ENCODE measurements at regions not wholly inside any gene's neighbourhood (a gene's known extent, or its start where the extent isn't known, plus 50 kb on each side); places are given as distances from the start of the nearest gene placed in this dataset.

GRCh38 chr12:67816269-67816668, 167.7 kb downstream of the DYRK2 start:
- Mint-ChIP-seq H3K27ac (no peak overlapping the region), H3K4me3 (no peak overlapping the region), H3K4me1 (ENCODE audit: unreplicated experiment) (peaks cover 6% of the 10 kb centered on the region), H3K36me3 (no peaks in the 10 kb centered on the region), H3K27me3 (peaks cover 2% of the 10 kb centered on the region), H3K9me3 (peaks cover 4% of the 10 kb centered on the region)
- DNase-seq (ENCODE audit: extremely low spot score, unreplicated experiment): no peak
- no peak for TF ChIP-seq CTCF (conservative IDR thresholded peaks at IDR 0.05)

GRCh38 chr12:67818459-67818903, 169.9 kb downstream of the DYRK2 start:
- no peak overlapping the region for H3K27ac Mint-ChIP-seq
- no peak for DNase-seq (ENCODE audit: extremely low spot score, unreplicated experiment)
- H3K36me3 Mint-ChIP-seq: no peaks in the 10 kb centered on the region
- peaks cover 3% of the 10 kb centered on the region for H3K27me3 Mint-ChIP-seq
- H3K4me1 Mint-ChIP-seq (ENCODE audit: unreplicated experiment): peaks cover 9% of the 10 kb centered on the region
- TF ChIP-seq CTCF (conservative IDR thresholded peaks at IDR 0.05): no peak
- no peak overlapping the region for H3K4me3 Mint-ChIP-seq
- peaks cover 4% of the 10 kb centered on the region for H3K9me3 Mint-ChIP-seq

- Mint-ChIP-seq H3K27ac (no peak overlapping the region), H3K4me3 (no peak overlapping the region), H3K9me3 (peaks cover 4% of the 10 kb centered on the region), H3K4me1 (ENCODE audit: unreplicated experiment) (peaks cover 9% of the 10 kb centered on the region), H3K27me3 (peaks cover 3% of the 10 kb centered on the region), H3K36me3 (no peaks in the 10 kb centered on the region)
- TF ChIP-seq CTCF (conservative IDR thresholded peaks at IDR 0.05): no peak
- no peak for DNase-seq (ENCODE audit: extremely low spot score, unreplicated experiment)
Measured at GRCh38 chr12:67819902-67820301, 169.3 kb upstream of the IFNG-AS1 start.

GRCh38 chr12:67820694-67821093, 168.6 kb upstream of the IFNG-AS1 start:
- peaks cover 4% of the 10 kb centered on the region for H3K9me3 Mint-ChIP-seq

GRCh38 chr12:67822826-67823225, 166.4 kb upstream of the IFNG-AS1 start:
- H3K36me3 Mint-ChIP-seq: no peaks in the 10 kb centered on the region
- peaks cover 3% of the 10 kb centered on the region for H3K27me3 Mint-ChIP-seq
- no peak for TF ChIP-seq CTCF (conservative IDR thresholded peaks at IDR 0.05)
- H3K9me3 Mint-ChIP-seq: no peaks in the 10 kb centered on the region
- no peak overlapping the region for H3K27ac Mint-ChIP-seq
- H3K4me3 Mint-ChIP-seq: no peak overlapping the region
- peaks cover 20% of the 10 kb centered on the region for H3K4me1 Mint-ChIP-seq (ENCODE audit: unreplicated experiment)
- DNase-seq (ENCODE audit: extremely low spot score, unreplicated experiment): no peak

More at GRCh38 chr12:67820694-67821093, 168.6 kb upstream of the IFNG-AS1 start:
- H3K36me3 Mint-ChIP-seq: no peaks in the 10 kb centered on the region
- DNase-seq (ENCODE audit: extremely low spot score, unreplicated experiment): no peak
- H3K27ac Mint-ChIP-seq: no peak overlapping the region
- H3K4me1 Mint-ChIP-seq (ENCODE audit: unreplicated experiment): peaks cover 9% of the 10 kb centered on the region
- H3K4me3 Mint-ChIP-seq: no peak overlapping the region
- H3K27me3 Mint-ChIP-seq: peaks cover 3% of the 10 kb centered on the region
- TF ChIP-seq CTCF (conservative IDR thresholded peaks at IDR 0.05): no peak

- Mint-ChIP-seq H3K4me1 (ENCODE audit: unreplicated experiment) (peaks cover 20% of the 10 kb centered on the region), H3K36me3 (no peaks in the 10 kb centered on the region), H3K27ac (no peak overlapping the region), H3K9me3 (no peaks in the 10 kb centered on the region), H3K27me3 (peaks cover 1% of the 10 kb centered on the region), H3K4me3 (no peak overlapping the region)
- TF ChIP-seq CTCF (conservative IDR thresholded peaks at IDR 0.05): no peak
- DNase-seq (ENCODE audit: extremely low spot score, unreplicated experiment): no peak
Measured at GRCh38 chr12:67826148-67826547, 163.1 kb upstream of the IFNG-AS1 start.
